Esophagus muscularis mucosa (tissue), 3 donors: ENCODE measurements at regions not wholly inside any gene's neighbourhood (a gene's known extent, or its start where the extent isn't known, plus 50 kb on each side); places are given as distances from the start of the nearest gene placed in this dataset.

ENCODE experiments used
- CTCF ChIP-seq, 3 experiments: fragments of 200-600 bp in 2 of 3; fragments of 450-650 bp in 1 of 3; sonication (generic) in 2 of 3; IDR thresholded peaks; one replicate each; pipeline ENCODE4 v1.5.1; 2017 to 2019; ENCODE audit warnings: antibody characterized with exemption in 3 of 3, mild to moderate bottlenecking in 2 of 3, moderate library complexity in 1 of 3
- POLR2AphosphoS5 ChIP-seq, 2 donors: sonication (generic); formaldehyde crosslinking; IDR thresholded peaks; one replicate each; pipeline ENCODE4 v1.6.1; 2017; ENCODE audit warnings: antibody characterized with exemption in 2 of 2

- TF ChIP-seq CTCF (IDR thresholded peaks at IDR 0.05) (no peak), POLR2AphosphoS5 (IDR thresholded peaks at IDR 0.05) (no peak)
These were observed 517.3 kb downstream of the SOX6 start for GRCh38 chr11:15839061-15839460.
